22Rv1 (cell line): ENCODE measurements at regions not wholly inside any gene's neighbourhood (a gene's known extent, or its start where the extent isn't known, plus 50 kb on each side); places are given as distances from the start of the nearest gene placed in this dataset.

Source experiments
- ZFX ChIP-seq: fragments of 450-650 bp; IDR thresholded peaks from 2 replicates; pipeline ENCODE4 v1.6.1; 2017; ENCODE audit warnings: antibody characterized with exemption, borderline replicate concordance
- TF ChIP-seq, protein P1 (sequence below): fragments of 450-650 bp; IDR thresholded peaks from 2 replicates; pipeline ENCODE4 v1.5.1; 2017; ENCODE audit warnings: mild to moderate bottlenecking

DNA sequence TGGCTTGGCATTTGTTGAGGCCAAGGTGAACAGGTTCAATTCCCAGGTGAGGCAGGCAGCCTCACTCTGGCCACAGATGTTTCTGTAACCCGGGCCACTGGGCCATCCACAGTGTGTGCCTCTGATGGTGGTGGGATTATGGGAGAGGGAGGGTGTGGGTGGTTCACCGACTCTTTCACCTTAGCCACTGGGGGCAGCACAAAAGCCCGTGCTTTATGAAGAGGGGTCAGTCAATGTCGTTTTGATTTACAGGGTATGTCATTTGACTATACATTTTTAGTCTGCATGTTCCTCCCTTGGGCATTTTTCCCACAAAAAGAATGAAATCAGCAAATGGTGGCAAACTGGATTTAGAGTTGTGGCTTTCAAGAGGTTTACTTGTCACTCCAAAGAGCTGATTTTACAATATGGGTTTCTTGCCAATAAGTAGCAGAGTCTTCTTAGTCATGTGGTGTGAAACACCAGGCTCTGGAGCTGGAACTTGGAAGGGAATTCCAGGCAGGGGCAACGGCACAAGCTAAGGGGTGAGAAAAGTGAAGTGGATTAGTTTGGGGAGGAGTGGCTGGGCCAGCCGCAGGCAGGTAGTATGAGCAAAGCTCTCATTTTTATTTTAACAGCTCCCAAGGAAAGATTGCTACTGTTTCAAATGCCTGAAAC lies 217.8 kb upstream of the ZBED5 start:
- TF ChIP-seq, protein P1, sequence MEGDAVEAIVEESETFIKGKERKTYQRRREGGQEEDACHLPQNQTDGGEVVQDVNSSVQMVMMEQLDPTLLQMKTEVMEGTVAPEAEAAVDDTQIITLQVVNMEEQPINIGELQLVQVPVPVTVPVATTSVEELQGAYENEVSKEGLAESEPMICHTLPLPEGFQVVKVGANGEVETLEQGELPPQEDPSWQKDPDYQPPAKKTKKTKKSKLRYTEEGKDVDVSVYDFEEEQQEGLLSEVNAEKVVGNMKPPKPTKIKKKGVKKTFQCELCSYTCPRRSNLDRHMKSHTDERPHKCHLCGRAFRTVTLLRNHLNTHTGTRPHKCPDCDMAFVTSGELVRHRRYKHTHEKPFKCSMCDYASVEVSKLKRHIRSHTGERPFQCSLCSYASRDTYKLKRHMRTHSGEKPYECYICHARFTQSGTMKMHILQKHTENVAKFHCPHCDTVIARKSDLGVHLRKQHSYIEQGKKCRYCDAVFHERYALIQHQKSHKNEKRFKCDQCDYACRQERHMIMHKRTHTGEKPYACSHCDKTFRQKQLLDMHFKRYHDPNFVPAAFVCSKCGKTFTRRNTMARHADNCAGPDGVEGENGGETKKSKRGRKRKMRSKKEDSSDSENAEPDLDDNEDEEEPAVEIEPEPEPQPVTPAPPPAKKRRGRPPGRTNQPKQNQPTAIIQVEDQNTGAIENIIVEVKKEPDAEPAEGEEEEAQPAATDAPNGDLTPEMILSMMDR, result no peak
- no peak for TF ChIP-seq ZFX
